K562 (cell line): ENCODE measurements at regions not wholly inside any gene's neighbourhood (a gene's known extent, or its start where the extent isn't known, plus 50 kb on each side); places are given as distances from the start of the nearest gene placed in this dataset.
A peak's percentile ranks its signal among the peaks of the same experiment; 100 is the strongest.

Experiments
- ATAC-seq: fragments of 200-7000 bp; cut with Tn5 transposase; 3 replicates; pipeline ENCODE4 v1.9.1; 2020; ENCODE audit warnings: moderate library complexity
- BruUV-seq: library from RNA; stranded (reverse); fragments of 400-500 nt; replicated peaks from 2 replicates; lab custom pipeline; 2021; lab: Mats Ljungman, UMichigan
- CTCF ChIA-PET: fragments of 300-600 bp; formaldehyde crosslinking; extraction: SDS; loops from one replicate; lab custom pipeline; 2021; ENCODE audit warnings: low intra/inter-chr PET ratio; lab: Yijun Ruan, JAX
- POLR2A ChIA-PET: fragments of 300-600, 350-650 bp; sonication (Branson Sonifier 250); formaldehyde crosslinking; extraction: SDS; loops from one replicate; lab custom pipeline; 2021; ENCODE audit warnings: antibody characterized with exemption, inconsistent platforms; lab: Yijun Ruan, JAX
- DNase-seq, 4 experiments: peaks; one replicate each; pipeline versions ENCODE4 v3.0.0 to v3.0.0-alpha.2; 2011 to 2018; ENCODE audit warnings: low spot score in 3 of 4, mixed read lengths in 3 of 4; ENCODE audit errors: extremely low read depth in 1 of 4
- FAIRE-seq: peaks from 2 replicates; lab custom pipeline; 2011; peaks lifted over from hg19 to GRCh38; lab: Jason Lieb, UNC
- H2AFZ ChIP-seq: 2 replicates; pipeline ENCODE4 v1.6.0; 2011; ENCODE audit warnings: low read depth, low read length, control low read depth, inconsistent platforms
- H3K27ac ChIP-seq: fragments of 200-600 bp; 3 replicates; pipeline ENCODE4 v1.8.0; 2011; ENCODE audit warnings: low read depth, mild to moderate bottlenecking, control low read depth, inconsistent platforms, low read length, moderate library complexity, mixed read lengths; ENCODE audit errors: extremely low read depth
- H3K27me3 ChIP-seq, 2 experiments: fragments of 300-600 bp in 1 of 2; 2 replicates in 1 of 2; 3 replicates in 1 of 2; pipeline versions ENCODE4 v1.6.0 to v1.8.0; 2011; ENCODE audit warnings: inconsistent platforms in 2 of 2, low read length in 2 of 2, mild to moderate bottlenecking in 1 of 2, mixed read lengths in 1 of 2, moderate library complexity in 1 of 2; ENCODE audit not compliant: control insufficient read depth in 2 of 2, insufficient read depth in 2 of 2
- H3K36me3 ChIP-seq: fragments of 300-600 bp; 3 replicates; pipeline ENCODE4 v1.8.0; 2011; ENCODE audit warnings: mild to moderate bottlenecking, low read length, inconsistent platforms; ENCODE audit not compliant: control insufficient read depth, insufficient read depth
- H3K4me1 ChIP-seq, 2 experiments: fragments of 200-600 bp in 1 of 2; replicated peaks in 1 of 2; 2 replicates in 1 of 2; 3 replicates in 1 of 2; pipeline versions ENCODE4 v1.5.1 to v1.8.0; 2011; ENCODE audit warnings: inconsistent platforms in 2 of 2, low read length in 2 of 2, mild to moderate bottlenecking in 1 of 2, mixed read lengths in 1 of 2, moderate library complexity in 1 of 2; ENCODE audit not compliant: control insufficient read depth in 2 of 2, insufficient read depth in 2 of 2
- H3K4me2 ChIP-seq: 2 replicates; pipeline ENCODE4 v1.6.1; 2011; ENCODE audit warnings: low read length, control low read depth, inconsistent platforms, mixed read lengths; ENCODE audit not compliant: insufficient read depth
- H3K4me3 ChIP-seq: fragments of 200-600 bp; sonication (generic), shearing (Covaris generic); 2 replicates; pipeline ENCODE4 v1.5.1; 2016; ENCODE audit warnings: control low read depth, inconsistent platforms
- H3K79me2 ChIP-seq: fragments of 200-600 bp; 3 replicates; pipeline ENCODE4 v1.8.0; 2011; ENCODE audit warnings: low read length, inconsistent platforms; ENCODE audit not compliant: control insufficient read depth, insufficient read depth
- H3K9ac ChIP-seq, 2 experiments: 2 replicates each; pipeline versions ENCODE4 v1.6.0 to v1.6.1; 2011; ENCODE audit warnings: low read depth in 2 of 2, low read length in 2 of 2, control low read depth in 1 of 2, inconsistent platforms in 1 of 2, mild to moderate bottlenecking in 1 of 2, mixed read lengths in 1 of 2; ENCODE audit not compliant: insufficient read depth in 1 of 2
- H3K9me1 ChIP-seq: one replicate; pipeline ENCODE4 v1.6.0; 2011; ENCODE audit warnings: inconsistent platforms, mild to moderate bottlenecking, low read length, moderate library complexity; ENCODE audit not compliant: control insufficient read depth, insufficient read depth
- H3K9me3 ChIP-seq: replicated peaks from 2 replicates; pipeline ENCODE4 v1.5.1; 2011; ENCODE audit warnings: low read depth, low read length, inconsistent platforms; ENCODE audit not compliant: control insufficient read depth, insufficient read depth
- H4K20me1 ChIP-seq: replicated peaks from 2 replicates; pipeline ENCODE4 v1.6.1; 2011; ENCODE audit warnings: low read length, inconsistent platforms, mixed read lengths; ENCODE audit not compliant: control insufficient read depth, insufficient read depth
- GATAD2A ChIP-seq: fragments of 450-650 bp; IDR thresholded peaks from 2 replicates; pipeline ENCODE4 v1.6.1; 2017
- MTA3 ChIP-seq: fragments of 450-650 bp; formaldehyde crosslinking; IDR thresholded peaks from 2 replicates; pipeline ENCODE4 v1.6.1; 2017; ENCODE audit warnings: mild to moderate bottlenecking, borderline replicate concordance
- NFIC ChIP-seq: fragments of 450-650 bp; IDR thresholded peaks from 2 replicates; pipeline ENCODE4 v1.6.1; 2017; ENCODE audit warnings: mild to moderate bottlenecking, inconsistent platforms
- NRF1 ChIP-seq, 2 experiments: fragments of 450-650 bp; IDR thresholded peaks in 1 of 2; conservative IDR thresholded peaks in 1 of 2; 2 replicates each; pipeline ENCODE4 v1.6.1; 2014; ENCODE audit warnings: mild to moderate bottlenecking in 2 of 2
- RAD21 ChIP-seq, 2 experiments: fragments of 250-450 bp in 1 of 2; fragments of 450-650 bp in 1 of 2; sonication (Bioruptor Pico) in 1 of 2; formaldehyde crosslinking in 1 of 2; IDR thresholded peaks in 1 of 2; conservative IDR thresholded peaks in 1 of 2; 2 replicates each; pipeline versions ENCODE4 v1.4.0 to v1.8.0; 2020 to 2022; ENCODE audit warnings: mild to moderate bottlenecking in 2 of 2, moderate library complexity in 1 of 2
- WGBS: fragments of 100-300 bp; shearing (Covaris generic); methylation state at CpG from one replicate; pipeline ENCODE4 v1.1.6; 2016; ENCODE audit warnings: low coverage, mixed read lengths; ENCODE audit not compliant: insufficient coverage; ENCODE audit errors: missing lambda C conversion rate; 5-methylcytosine and 5-hydroxymethylcytosine counted together
- in situ Hi-C: fragments of 300-500 bp; cut with MboI; formaldehyde crosslinking; loops from 4 replicates; pipeline ENCODE4 v1.15.0; 2018; ENCODE audit warnings: inconsistent platforms, mixed read lengths
- intact Hi-C: fragments of 100-400 bp; cut with micrococcal nuclease; formaldehyde crosslinking; loops from 2 replicates; pipeline ENCODE4 v1.14.2; 2022
- TF ChIP-seq, protein P1 (sequence below): fragments of 450-650 bp; IDR thresholded peaks from 2 replicates; pipeline ENCODE4 v1.6.1; 2016; ENCODE audit warnings: low read depth, mild to moderate bottlenecking, moderate library complexity

GRCh38 chr1:113199760-113200455, 126.9 kb downstream of the LRIG2 start:
- FAIRE-seq = peak; percentile 74
- intact Hi-C loops = no loop called here
- BruUV-seq = no TSS peak
- ChIA-PET CTCF (no interaction called here), POLR2A (interaction anchor here (1.1 to 1.3 kb wide), 3 partner anchors 10 to 127 kb away, joined by 3 to 5 read pairs (median 4); partner anchors contain the start of gene LRIG2)
- Histone ChIP-seq H3K4me1 (peaks cover 0 to 5% of the 10 kb centered on the region in 2 experiments; a peak in 3 of 5 replicates), H3K27ac (no peak overlapping the region; the same call in 2 of the 3 replicates), H3K9me3 (no peaks in the 10 kb centered on the region), H3K4me2 (no peak overlapping the region), H3K36me3 (no peaks in the 10 kb centered on the region), H3K27me3 (no peaks in the 10 kb centered on the region), H3K9me1 (no peaks in the 10 kb centered on the region), H4K20me1 (no peaks in the 10 kb centered on the region), H3K4me3 (no peak overlapping the region), H2AFZ (peak overlapping the region; percentile 44; the same call in 1 of the 2 replicates), H3K79me2 (no peaks in the 10 kb centered on the region), H3K9ac (peak overlapping the region in 1 of 2 experiments; percentile 17; a peak in 1 of 4 replicates)
- 33% methylated on average over 8 of the region's 8 CpGs for WGBS
- DNase-seq = peak in 2 of 4 experiments; percentile 18 to 38
- TF ChIP-seq GATAD2A = no peak
- TF ChIP-seq NFIC = peak; percentile 88
- TF ChIP-seq NRF1 (conservative IDR thresholded peaks at IDR 0.05 in 1 of 2, IDR thresholded peaks at IDR 0.05 in 1 of 2) = peak in 1 of 2 experiments; percentile 51; a peak in 3 of 4 replicates
- peak in 1 of 2 experiments; percentile 14; a peak in 1 of 4 replicates for TF ChIP-seq RAD21 (CRISPR knock-in tag; conservative IDR thresholded peaks at IDR 0.05 in 1 of 2, IDR thresholded peaks at IDR 0.05 in 1 of 2)
- TF ChIP-seq, protein P1, sequence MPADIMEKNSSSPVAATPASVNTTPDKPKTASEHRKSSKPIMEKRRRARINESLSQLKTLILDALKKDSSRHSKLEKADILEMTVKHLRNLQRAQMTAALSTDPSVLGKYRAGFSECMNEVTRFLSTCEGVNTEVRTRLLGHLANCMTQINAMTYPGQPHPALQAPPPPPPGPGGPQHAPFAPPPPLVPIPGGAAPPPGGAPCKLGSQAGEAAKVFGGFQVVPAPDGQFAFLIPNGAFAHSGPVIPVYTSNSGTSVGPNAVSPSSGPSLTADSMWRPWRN = no peak
- TF ChIP-seq MTA3 = no peak
- TF ChIP-seq, all 486 proteins: peak for 3
- peak; percentile 33 for ATAC-seq
- in situ Hi-C loops = no loop called here
